H1 (cell line): ENCODE measurements at regions not wholly inside any gene's neighbourhood (a gene's known extent, or its start where the extent isn't known, plus 50 kb on each side); places are given as distances from the start of the nearest gene placed in this dataset.

Experiments used
- CTCF ChIA-PET: fragments of 300-600 bp; sonication (Branson Sonifier 250); formaldehyde crosslinking; loops from one replicate; lab custom pipeline; 2021; ENCODE audit not compliant: partially characterized antibody; lab: Charles Lee
- POLR2A ChIA-PET: fragments of 300-600 bp; sonication (Branson Sonifier 250); formaldehyde crosslinking; loops from one replicate; lab custom pipeline; 2021; ENCODE audit warnings: inconsistent platforms; ENCODE audit not compliant: partially characterized antibody; lab: Charles Lee
- DNase-seq, 2 experiments: peaks; one replicate each; pipeline versions ENCODE4 v3.0.0 to v3.0.0-alpha.2; 2010 to 2022; ENCODE audit warnings: low spot score in 2 of 2, low read depth in 1 of 2, mixed read lengths in 1 of 2
- FAIRE-seq: peaks from 2 replicates; lab custom pipeline; 2011; peaks lifted over from hg19 to GRCh38; lab: Jason Lieb, UNC
- H2AFZ ChIP-seq: 2 replicates; pipeline ENCODE4 v1.8.1; 2012; ENCODE audit warnings: low read length, inconsistent platforms
- H2AK5ac ChIP-seq: 2 replicates; pipeline ENCODE4 v1.6.1; 2013; ENCODE audit warnings: low read depth, low read length
- H2BK120ac ChIP-seq: replicated peaks from 2 replicates; pipeline ENCODE3; 2013; ENCODE audit warnings: low read depth, low read length, inconsistent platforms
- H2BK12ac ChIP-seq: 2 replicates; pipeline ENCODE4 v1.6.1; 2013; ENCODE audit warnings: low read depth, low read length
- H2BK15ac ChIP-seq: 2 replicates; pipeline ENCODE4 v1.6.1; 2013; ENCODE audit warnings: low read length
- H2BK20ac ChIP-seq: 2 replicates; pipeline ENCODE4 v1.6.1; 2013; ENCODE audit warnings: low read length
- H2BK5ac ChIP-seq: 2 replicates; pipeline ENCODE4 v1.6.1; 2013; ENCODE audit warnings: low read depth, low read length
- H3K14ac ChIP-seq: 2 replicates; pipeline ENCODE4 v1.6.1; 2013; ENCODE audit warnings: inconsistent platforms; ENCODE audit not compliant: insufficient read length
- H3K18ac ChIP-seq: 2 replicates; pipeline ENCODE4 v1.6.1; 2013; ENCODE audit warnings: low read length; ENCODE audit errors: extremely low read depth
- H3K23ac ChIP-seq: 2 replicates; pipeline ENCODE4 v1.6.1; 2013; ENCODE audit warnings: inconsistent platforms; ENCODE audit not compliant: insufficient read length
- H3K23me2 ChIP-seq: 2 replicates; pipeline ENCODE4 v1.6.1; 2013; ENCODE audit warnings: low read depth, low read length
- H3K27ac ChIP-seq: 2 replicates; pipeline ENCODE4 v1.6.1; 2011; ENCODE audit warnings: low read depth, low read length, inconsistent platforms
- H3K27me3 ChIP-seq, 4 experiments: replicated peaks in 1 of 4; 1 replicate in 1 of 4; 2 replicates in 3 of 4; pipeline versions ENCODE4 v1.6.1 to v1.8.1; 2011 to 2013; ENCODE audit warnings: low read length in 3 of 4, mild to moderate bottlenecking in 3 of 4, inconsistent platforms in 2 of 4, mixed read lengths in 2 of 4, moderate library complexity in 1 of 4; ENCODE audit not compliant: control insufficient read depth in 3 of 4, insufficient read depth in 3 of 4; ENCODE audit errors: extremely low read depth in 1 of 4
- H3K36me3 ChIP-seq, 4 experiments: 2 replicates each; pipeline versions ENCODE4 v1.6.1 to v1.8.1; 2011 to 2013; ENCODE audit warnings: mild to moderate bottlenecking in 4 of 4, low read length in 3 of 4, moderate library complexity in 2 of 4, control low read depth in 1 of 4, inconsistent platforms in 1 of 4; ENCODE audit not compliant: insufficient read depth in 4 of 4, control insufficient read depth in 2 of 4
- H3K4ac ChIP-seq: replicated peaks from 2 replicates; pipeline ENCODE3; 2013; ENCODE audit warnings: low read length, low read depth, mixed read lengths, inconsistent platforms; ENCODE audit not compliant: insufficient read length
- H3K4me1 ChIP-seq, 4 experiments: replicated peaks in 1 of 4; 1 replicate in 1 of 4; 2 replicates in 3 of 4; pipeline versions ENCODE4 v1.6.1 to v1.8.1; 2011 to 2013; ENCODE audit warnings: low read length in 3 of 4, inconsistent platforms in 2 of 4, mixed read lengths in 1 of 4; ENCODE audit not compliant: insufficient read depth in 4 of 4, control insufficient read depth in 3 of 4
- H3K4me2 ChIP-seq, 2 experiments: 2 replicates each; pipeline versions ENCODE4 v1.6.1 to v1.8.1; 2011 to 2013; ENCODE audit warnings: low read depth in 2 of 2, low read length in 2 of 2, control low read depth in 1 of 2, inconsistent platforms in 1 of 2, mild to moderate bottlenecking in 1 of 2; ENCODE audit not compliant: insufficient read depth in 1 of 2
- H3K4me3 ChIP-seq, 4 experiments: fragments of 200-600, 300-600 bp in 1 of 4; sonication (generic), shearing (Covaris generic), sonication (Bioruptor Twin) in 1 of 4; 2 replicates each; pipeline versions ENCODE4 v1.5.1 to v1.8.1; 2011 to 2016; ENCODE audit warnings: low read length in 4 of 4, low read depth in 3 of 4, control low read depth in 2 of 4, inconsistent platforms in 2 of 4, mild to moderate bottlenecking in 2 of 4, mixed read lengths in 1 of 4, moderate library complexity in 1 of 4; ENCODE audit not compliant: insufficient read depth in 2 of 4; ENCODE audit errors: extremely low read depth in 1 of 4
- H3K56ac ChIP-seq: replicated peaks from 2 replicates; pipeline ENCODE3; 2013; ENCODE audit warnings: low read depth, mild to moderate bottlenecking, mixed read lengths, low read length, inconsistent platforms; ENCODE audit not compliant: insufficient read length
- H3K79me1 ChIP-seq: 2 replicates; pipeline ENCODE4 v1.6.1; 2013; ENCODE audit warnings: low read depth, low read length, control low read depth
- H3K79me2 ChIP-seq, 2 experiments: 2 replicates each; pipeline versions ENCODE4 v1.6.1 to v1.8.1; 2012 to 2013; ENCODE audit warnings: low read length in 2 of 2, mild to moderate bottlenecking in 2 of 2, inconsistent platforms in 1 of 2; ENCODE audit not compliant: insufficient read depth in 2 of 2, control insufficient read depth in 1 of 2
- H3K9ac ChIP-seq, 4 experiments: replicated peaks in 1 of 4; 1 replicate in 1 of 4; 2 replicates in 3 of 4; pipeline versions ENCODE4 v1.6.1 to v1.8.1; 2011 to 2013; ENCODE audit warnings: low read depth in 3 of 4, low read length in 3 of 4, control low read depth in 2 of 4, mild to moderate bottlenecking in 2 of 4, moderate library complexity in 2 of 4, inconsistent platforms in 1 of 4; ENCODE audit errors: extremely low read depth in 1 of 4
- H3K9me3 ChIP-seq, 2 experiments: 2 replicates each; pipeline versions ENCODE4 v1.6.1 to v1.8.1; 2012 to 2013; ENCODE audit warnings: mild to moderate bottlenecking in 2 of 2, moderate library complexity in 2 of 2, control low read depth in 1 of 2, inconsistent platforms in 1 of 2, low read depth in 1 of 2, low read length in 1 of 2, mixed read lengths in 1 of 2; ENCODE audit not compliant: insufficient read depth in 2 of 2
- H4K20me1 ChIP-seq, 2 experiments: replicated peaks in 1 of 2; 2 replicates each; pipeline versions ENCODE3 to v1.8.1; 2011 to 2013; ENCODE audit warnings: inconsistent platforms in 2 of 2, low read length in 2 of 2, mild to moderate bottlenecking in 1 of 2; ENCODE audit not compliant: insufficient read depth in 2 of 2, control insufficient read depth in 1 of 2
- H4K5ac ChIP-seq: 2 replicates; pipeline ENCODE4 v1.6.1; 2013; ENCODE audit warnings: low read length, low read depth, mixed read lengths, inconsistent platforms; ENCODE audit not compliant: insufficient read length
- H4K8ac ChIP-seq: 2 replicates; pipeline ENCODE4 v1.8.0; 2013; ENCODE audit warnings: mild to moderate bottlenecking, moderate library complexity, low read length, inconsistent platforms; ENCODE audit not compliant: insufficient read depth; ENCODE audit errors: extremely low read depth
- H4K91ac ChIP-seq: replicated peaks from 2 replicates; pipeline ENCODE3; 2013; ENCODE audit warnings: low read length, mixed read lengths, inconsistent platforms; ENCODE audit not compliant: insufficient read length
- E2F6 ChIP-seq: IDR thresholded peaks from 2 replicates; pipeline ENCODE4 v1.6.1; 2012; ENCODE audit warnings: inconsistent platforms
- KDM1A ChIP-seq: fragments of 200-600, 300-600 bp; sonication (generic); IDR thresholded peaks from 2 replicates; pipeline ENCODE4 v1.7.1; 2016; ENCODE audit warnings: mild to moderate bottlenecking, low read length, borderline replicate concordance
- WGBS, 2 experiments: shearing (Covaris generic) in 1 of 2; methylation state at CpG; one replicate each; pipeline versions ENCODE4 v1.1.6 to v1.1.7; 2013 to 2015; ENCODE audit warnings: low lambda C conversion rate in 2 of 2, mixed read lengths in 2 of 2, inconsistent platforms in 1 of 2, low coverage in 1 of 2, missing lambda C conversion rate in 1 of 2; ENCODE audit not compliant: insufficient replicate concordance in 2 of 2, insufficient coverage in 1 of 2, insufficient read length in 1 of 2; ENCODE audit errors: extremely low coverage in 1 of 2, missing lambda C conversion rate in 1 of 2; 5-methylcytosine and 5-hydroxymethylcytosine counted together

- TF ChIP-seq E2F6 (peak; percentile 66; the same call in 1 of the 2 replicates), KDM1A (no peak)
- TF ChIP-seq, all 59 proteins: peak for 1
- no peaks in the 10 kb centered on the region for H3K9me3 ChIP-seq
- DNase-seq (no peak), FAIRE-seq (no peak)
- H2BK20ac ChIP-seq, result no peak overlapping the region
- H4K91ac ChIP-seq, result no peak overlapping the region
- no peak overlapping the region for H2BK12ac ChIP-seq
- no peaks in the 10 kb centered on the region for H3K27me3 ChIP-seq
- H3K23ac ChIP-seq, result no peak overlapping the region
- no peak overlapping the region for H3K14ac ChIP-seq
- no peak overlapping the region for H4K8ac ChIP-seq
- H2BK120ac ChIP-seq, result no peak overlapping the region
- no peak overlapping the region for H3K4me3 ChIP-seq
- H2BK15ac ChIP-seq, result no peak overlapping the region
- H3K79me1 ChIP-seq, result no peaks in the 10 kb centered on the region
- H4K20me1 ChIP-seq, result no peaks in the 10 kb centered on the region
- no peaks in the 10 kb centered on the region for H3K23me2 ChIP-seq
- no peak overlapping the region for H3K56ac ChIP-seq
- ChIA-PET POLR2A (no interaction called here), CTCF (interaction anchor here (0.7 kb wide), 1 partner anchor 218 kb away, joined by 3 read pairs; no protein-coding TSS in a partner anchor)
- WGBS, 2 experiments, result 85% methylated on average over 1 of the region's 1 CpG; no CpG with 5 or more reads in 1 of the 2 experiments
- H3K27ac ChIP-seq, result no peak overlapping the region
- no peak overlapping the region for H4K5ac ChIP-seq
- H3K18ac ChIP-seq, result no peak overlapping the region
- no peak overlapping the region for H3K4me2 ChIP-seq
- no peak overlapping the region for H3K4ac ChIP-seq
- no peaks in the 10 kb centered on the region for H3K36me3 ChIP-seq
- no peaks in the 10 kb centered on the region for H3K79me2 ChIP-seq
- H2AFZ ChIP-seq, result no peak overlapping the region
- H3K9ac ChIP-seq, result no peak overlapping the region
- no peaks in the 10 kb centered on the region for H3K4me1 ChIP-seq
- H2BK5ac ChIP-seq, result no peak overlapping the region
- H2AK5ac ChIP-seq, result no peak overlapping the region
Observed at GRCh38 chr13:65240773-65241172, 1989.4 kb downstream of the PCDH9 start.
